ENCODE measurements at regions not wholly inside any gene's neighbourhood (a gene's known extent, or its start where the extent isn't known, plus 50 kb on each side); places are given as distances from the start of the nearest gene placed in this dataset.

GRCh38 chr16:6034511-6034910 lies 936.9 kb upstream of the EEF2KMT start:
- no peak for TF ChIP-seq CTCF (IDR thresholded peaks at IDR 0.05)
- TF ChIP-seq POLR2A (IDR thresholded peaks at IDR 0.05), result no peak
